ENCODE measurements at regions not wholly inside any gene's neighbourhood (a gene's known extent, or its start where the extent isn't known, plus 50 kb on each side); places are given as distances from the start of the nearest gene placed in this dataset.

- no peak for TF ChIP-seq POLR2A (IDR thresholded peaks at IDR 0.05)
- TF ChIP-seq CTCF (IDR thresholded peaks at IDR 0.05): no peak
- no peak for TF ChIP-seq POLR2AphosphoS5 (IDR thresholded peaks at IDR 0.05; ENCODE audit: insufficient read depth in 1 of 2, low read depth in 1 of 2)
These were observed 389.9 kb downstream of the SIPA1L2 start for GRCh38 chr1:232239998-232240397.

All from vagina (tissue), 2 donors.